ENCODE measurements at regions not wholly inside any gene's neighbourhood (a gene's known extent, or its start where the extent isn't known, plus 50 kb on each side); places are given as distances from the start of the nearest gene placed in this dataset.

DNA sequence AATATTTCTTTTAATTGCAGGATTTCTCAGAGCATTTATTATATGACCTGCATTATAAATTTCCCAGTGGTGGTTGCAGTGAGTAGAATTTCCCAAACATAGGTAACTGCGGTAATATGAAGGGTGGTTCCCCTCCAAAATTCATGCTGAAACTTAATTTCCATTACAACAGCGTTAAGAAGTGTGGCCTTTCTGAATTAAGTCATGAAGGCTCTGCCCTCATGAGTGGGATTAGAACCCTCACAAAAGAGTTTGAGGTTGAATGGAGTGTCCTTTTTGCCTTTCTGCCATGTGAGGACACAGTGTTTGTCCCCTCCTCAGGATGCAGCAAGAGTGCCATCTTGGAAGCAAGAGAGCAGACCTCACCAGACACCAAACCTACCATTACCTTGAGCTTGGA lies 233.6 kb downstream of the KTN1 start:
- no peak for TF ChIP-seq CTCF (IDR thresholded peaks at IDR 0.05; ENCODE audit: low read depth, low read length)
- no peak overlapping the region for H3K4me3 ChIP-seq (replicated peaks in 1 of 2; ENCODE audit: low read depth in 2 of 2, low read length in 2 of 2)

DNA sequence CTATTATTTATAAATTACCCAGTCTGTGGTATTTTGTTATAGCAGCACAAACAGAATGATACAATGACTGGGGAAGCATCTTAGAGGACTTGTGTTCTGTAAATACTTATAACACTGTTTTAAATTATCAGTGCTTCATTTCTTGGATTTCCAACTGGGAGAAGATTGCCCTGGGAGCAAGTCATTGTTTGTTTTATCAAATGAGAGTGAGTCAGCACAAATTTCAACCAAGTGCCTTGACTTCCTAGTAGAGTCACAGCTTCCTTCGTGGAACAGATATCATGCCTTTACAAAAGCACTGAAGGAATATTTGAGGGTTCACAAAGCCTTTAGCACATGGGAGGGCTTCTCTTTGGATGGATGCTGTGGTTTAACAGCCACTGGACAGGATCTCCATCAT lies 234.1 kb downstream of the KTN1 start:
- no peak for TF ChIP-seq CTCF (IDR thresholded peaks at IDR 0.05; ENCODE audit: low read depth, low read length)
- DNase-seq (ENCODE audit: low read depth in 2 of 2), result peak; percentile 34 to 35
- no peak overlapping the region for H3K4me3 ChIP-seq (replicated peaks in 1 of 2; ENCODE audit: low read depth in 2 of 2, low read length in 2 of 2)

More for the DNA sequence above, 233.6 kb downstream of the KTN1 start:
- no peak for DNase-seq (ENCODE audit: low read depth in 2 of 2)

- DNase-seq (ENCODE audit: low read depth in 2 of 2), result peak; percentile 37 to 46
- no peak for TF ChIP-seq CTCF (IDR thresholded peaks at IDR 0.05; ENCODE audit: low read depth, low read length)
- H3K4me3 ChIP-seq (replicated peaks in 1 of 2; ENCODE audit: low read depth in 2 of 2, low read length in 2 of 2), result no peak overlapping the region
These were observed 234.9 kb downstream of the KTN1 start for GRCh38 chr14:55814873-55815272.

GRCh38 chr14:55816225-55816624 lies 236.2 kb downstream of the KTN1 start:
- no peak overlapping the region for H3K4me3 ChIP-seq (replicated peaks in 1 of 2; ENCODE audit: low read depth in 2 of 2, low read length in 2 of 2)
- no peak for TF ChIP-seq CTCF (IDR thresholded peaks at IDR 0.05; ENCODE audit: low read depth, low read length)
- no peak for DNase-seq (ENCODE audit: low read depth in 2 of 2)

DNA sequence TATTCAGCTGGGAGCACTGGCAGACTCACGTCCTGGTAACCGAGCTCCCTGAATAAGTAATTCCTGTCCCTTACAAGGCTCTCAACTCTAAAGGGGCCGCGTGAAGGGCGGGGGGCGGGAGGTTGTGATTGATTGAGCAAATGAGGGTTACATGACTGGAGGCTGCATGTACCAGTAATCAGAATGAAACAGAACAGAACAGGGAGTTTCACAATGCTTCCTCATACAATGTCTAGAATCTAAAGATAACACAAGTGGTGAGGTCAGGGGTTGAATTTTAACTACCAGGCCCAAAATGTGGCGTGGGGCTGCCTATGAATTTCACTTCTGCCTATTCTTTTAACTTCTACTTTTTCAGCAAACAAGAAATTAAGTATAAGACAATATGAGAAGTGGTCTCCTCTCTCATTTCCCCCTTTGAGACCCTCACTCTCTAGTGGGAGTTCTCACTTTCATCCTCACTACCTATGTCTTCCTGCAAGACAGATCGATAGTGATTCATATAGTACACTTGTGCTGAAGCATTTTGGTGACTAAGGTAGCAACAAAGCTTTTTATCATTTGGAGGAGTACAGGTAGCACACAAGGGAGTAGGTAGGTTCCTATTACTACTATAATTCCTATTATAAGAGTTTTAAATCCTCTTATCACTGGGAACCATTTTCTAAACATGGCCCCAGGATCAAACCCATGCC lies 239.8 kb downstream of the KTN1 start:
- H3K4me3 ChIP-seq (replicated peaks in 1 of 2; ENCODE audit: low read depth in 2 of 2, low read length in 2 of 2), result no peak overlapping the region
- TF ChIP-seq CTCF (IDR thresholded peaks at IDR 0.05; ENCODE audit: low read depth, low read length), result no peak
- peak in 1 of 2 donors; percentile 37 for DNase-seq (ENCODE audit: low read depth in 2 of 2)

DNA sequence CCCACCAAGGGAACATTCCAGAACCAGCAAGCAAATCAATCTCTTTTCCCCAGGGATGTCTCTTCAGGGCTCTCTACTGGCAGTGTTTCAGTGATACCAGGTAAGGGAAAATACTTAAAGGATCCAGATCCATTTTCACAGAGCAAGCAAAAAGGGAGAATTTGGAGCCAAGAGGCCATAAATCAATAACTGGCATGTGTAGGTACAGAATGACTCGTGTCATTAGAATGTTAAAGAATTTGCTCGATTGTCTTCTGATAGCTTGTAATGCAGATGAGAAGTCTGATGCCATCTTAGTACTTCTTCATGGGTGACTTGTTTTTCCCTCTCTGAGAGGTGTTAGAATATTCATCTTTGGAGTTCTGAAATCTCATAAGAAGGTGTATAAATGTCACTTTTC lies 242.9 kb downstream of the KTN1 start:
- TF ChIP-seq CTCF (IDR thresholded peaks at IDR 0.05; ENCODE audit: low read depth, low read length), result no peak
- no peak for DNase-seq (ENCODE audit: low read depth in 2 of 2)
- no peak overlapping the region for H3K4me3 ChIP-seq (replicated peaks in 1 of 2; ENCODE audit: low read depth in 2 of 2, low read length in 2 of 2)

Data from cardiac fibroblast (primary cell).